GM12878 (cell line): ENCODE measurements at regions not wholly inside any gene's neighbourhood (a gene's known extent, or its start where the extent isn't known, plus 50 kb on each side); places are given as distances from the start of the nearest gene placed in this dataset.

Experiments
- ATAC-seq: fragments of 200-7000 bp; cut with Tn5 transposase; 3 replicates; pipeline ENCODE4 v1.9.1; 2020; ENCODE audit warnings: mild to moderate bottlenecking, moderate library complexity
- BruUV-seq: library from RNA; stranded (reverse); fragments of 400-500 nt; replicated peaks from 2 replicates; lab custom pipeline; 2021; lab: Mats Ljungman, UMichigan
- CTCF ChIA-PET: fragments of 300-600 bp; sonication (Branson Sonifier 250); formaldehyde crosslinking; extraction: SDS; loops from one replicate; lab custom pipeline; 2021; ENCODE audit warnings: inconsistent platforms; lab: Yijun Ruan, JAX
- POLR2A ChIA-PET: fragments of 350-600 bp; formaldehyde crosslinking; extraction: SDS; loops from one replicate; lab custom pipeline; 2021; ENCODE audit warnings: inconsistent platforms; lab: Charles Lee
- RAD21 ChIA-PET: fragments of 300-600 bp; sonication (Branson Sonifier 250); formaldehyde crosslinking; loops from one replicate; lab custom pipeline; 2023; ENCODE audit warnings: antibody characterized with exemption; ENCODE audit not compliant: unreplicated experiment; lab: Charles Lee
- SMC1A ChIA-PET: fragments of 300-600 bp; sonication (Branson Sonifier 250); formaldehyde crosslinking; loops from one replicate; lab custom pipeline; 2023; ENCODE audit not compliant: unreplicated experiment, uncharacterized antibody; lab: Charles Lee
- DNase-seq: peaks from one replicate; pipeline ENCODE4 v3.0.0-alpha.2; 2011; ENCODE audit warnings: low read depth, low spot score
- FAIRE-seq: peaks from 3 replicates; lab custom pipeline; 2011; peaks lifted over from hg19 to GRCh38; lab: Jason Lieb, UNC
- H2AFZ ChIP-seq: 2 replicates; pipeline ENCODE4 v1.6.0; 2011; ENCODE audit warnings: low read depth, low read length, control low read depth; ENCODE audit not compliant: control insufficient read depth
- H3K27ac ChIP-seq: 2 replicates; pipeline ENCODE4 v1.5.1; 2011; ENCODE audit warnings: control low read depth; ENCODE audit not compliant: control insufficient read depth, insufficient read depth
- H3K27me3 ChIP-seq, 2 experiments: replicated peaks in 1 of 2; 2 replicates each; pipeline versions ENCODE4 v1.6.0 to v1.6.1; 2011; ENCODE audit warnings: low read length in 1 of 2; ENCODE audit not compliant: control insufficient read depth in 2 of 2, insufficient read depth in 2 of 2
- H3K36me3 ChIP-seq, 2 experiments: 2 replicates each; pipeline ENCODE4 v1.5.1; 2011; ENCODE audit warnings: low read length in 1 of 2; ENCODE audit not compliant: control insufficient read depth in 2 of 2, insufficient read depth in 2 of 2
- H3K4me1 ChIP-seq: 2 replicates; pipeline ENCODE4 v1.6.1; 2011; ENCODE audit warnings: mild to moderate bottlenecking, low read length, moderate library complexity, mixed read lengths; ENCODE audit not compliant: control insufficient read depth, insufficient read depth
- H3K4me2 ChIP-seq: 2 replicates; pipeline ENCODE4 v1.6.0; 2011; ENCODE audit warnings: control low read depth; ENCODE audit not compliant: control insufficient read depth, insufficient read depth
- H3K4me3 ChIP-seq: fragments of 200-600 bp; sonication (generic); 2 replicates; pipeline ENCODE4 v1.5.1; 2016
- H3K79me2 ChIP-seq: 2 replicates; pipeline ENCODE4 v1.6.0; 2011; ENCODE audit warnings: low read length; ENCODE audit not compliant: control insufficient read depth, insufficient read depth
- H3K9ac ChIP-seq: 2 replicates; pipeline ENCODE4 v1.8.0; 2011; ENCODE audit warnings: low read length, control low read depth, mixed read lengths; ENCODE audit not compliant: control insufficient read depth, insufficient read depth
- H3K9me3 ChIP-seq: replicated peaks from 3 replicates; pipeline ENCODE4 v1.5.1; 2011; ENCODE audit warnings: mild to moderate bottlenecking, low read length; ENCODE audit not compliant: control insufficient read depth, insufficient read depth
- H4K20me1 ChIP-seq: 2 replicates; pipeline ENCODE4 v1.6.0; 2011; ENCODE audit not compliant: control insufficient read depth, insufficient read depth
- CBX5 ChIP-seq: sonication (generic); IDR thresholded peaks from 2 replicates; pipeline ENCODE4 v1.6.1; 2016; ENCODE audit warnings: low read depth, moderate library complexity, mild to moderate bottlenecking, inconsistent platforms
- E2F8 ChIP-seq: fragments of 450-650 bp; IDR thresholded peaks from 2 replicates; pipeline ENCODE4 v1.6.1; 2018; ENCODE audit warnings: mild to moderate bottlenecking, low read depth, moderate library complexity; ENCODE audit not compliant: partially characterized antibody
- E4F1 ChIP-seq: fragments of 450-650 bp; IDR thresholded peaks from 2 replicates; pipeline ENCODE4 v1.6.1; 2018; ENCODE audit warnings: borderline replicate concordance, mild to moderate bottlenecking; ENCODE audit not compliant: partially characterized antibody
- NR2C1 ChIP-seq: fragments of 450-650 bp; IDR thresholded peaks from 2 replicates; pipeline ENCODE4 v1.6.1; 2017; ENCODE audit warnings: antibody characterized with exemption, mild to moderate bottlenecking, moderate library complexity
- PAX5 ChIP-seq: IDR thresholded peaks from 2 replicates; pipeline ENCODE4 v1.6.1; 2011; ENCODE audit warnings: low read depth, low read length, borderline replicate concordance
- POLR2AphosphoS5 ChIP-seq: IDR thresholded peaks from 2 replicates; pipeline ENCODE4 v1.6.1; 2011; ENCODE audit warnings: mild to moderate bottlenecking, low read length, inconsistent platforms
- SIX5 ChIP-seq: IDR thresholded peaks from 2 replicates; pipeline ENCODE4 v1.6.1; 2011; ENCODE audit warnings: mild to moderate bottlenecking, low read depth, low read length, moderate library complexity; ENCODE audit not compliant: severe bottlenecking
- SMAD1 ChIP-seq: fragments of 450-650 bp; IDR thresholded peaks from 2 replicates; pipeline ENCODE4 v1.6.1; 2018; ENCODE audit warnings: mild to moderate bottlenecking, low read depth; ENCODE audit not compliant: partially characterized antibody
- ZBTB40 ChIP-seq: fragments of 450-650 bp; IDR thresholded peaks from 2 replicates; pipeline ENCODE4 v1.6.1; 2016; ENCODE audit warnings: mild to moderate bottlenecking, moderate library complexity, borderline replicate concordance
- ZNF622 ChIP-seq: fragments of 450-650 bp; IDR thresholded peaks from 2 replicates; pipeline ENCODE4 v1.6.1; 2017; ENCODE audit warnings: mild to moderate bottlenecking, inconsistent platforms
- WGBS: methylation state at CpG from one replicate; pipeline ENCODE4 v1.1.6; 2016; ENCODE audit warnings: low lambda C conversion rate; ENCODE audit not compliant: insufficient replicate concordance, insufficient coverage; ENCODE audit errors: missing lambda C conversion rate; 5-methylcytosine and 5-hydroxymethylcytosine counted together
- in situ Hi-C: fragments of 300-500 bp; cut with MboI; formaldehyde crosslinking; loops from 9 replicates; pipeline ENCODE4 v1.14.3; 2018; ENCODE audit warnings: mixed read lengths
- intact Hi-C: fragments of 100-400 bp; cut with micrococcal nuclease; formaldehyde crosslinking; loops from one replicate; pipeline ENCODE4 v1.14.2; 2022; ENCODE audit not compliant: unreplicated experiment

GRCh38 chr3:118714800-118715199, 319.8 kb downstream of the IGSF11 start:
- H3K27ac ChIP-seq, result no peak overlapping the region
- in situ Hi-C loops (no loop called here), intact Hi-C loops (no loop called here)
- ATAC-seq (no peak), DNase-seq (no peak), FAIRE-seq (no peak)
- ChIA-PET SMC1A (interaction anchor here (1.1 kb wide), 1 partner anchor 102 kb away, joined by 3 read pairs; no protein-coding TSS in a partner anchor), POLR2A (no interaction called here), RAD21 (no interaction called here), CTCF (no interaction called here)
- H2AFZ ChIP-seq, result no peak overlapping the region
- no TSS peak for BruUV-seq
- H3K27me3 ChIP-seq, result no peaks in the 10 kb centered on the region
- no peaks in the 10 kb centered on the region for H3K36me3 ChIP-seq
- H3K4me3 ChIP-seq, result no peak overlapping the region
- H3K4me1 ChIP-seq, result no peaks in the 10 kb centered on the region
- no peaks in the 10 kb centered on the region for H4K20me1 ChIP-seq
- 68% methylated on average over 2 of the region's 2 CpGs for WGBS
- no peaks in the 10 kb centered on the region for H3K9me3 ChIP-seq
- TF ChIP-seq NR2C1 (no peak), ZNF622 (no peak), SIX5 (no peak), PAX5 (no peak), SMAD1 (no peak), E2F8 (no peak), POLR2AphosphoS5 (no peak), E4F1 (no peak), ZBTB40 (no peak), CBX5 (no peak)
- no peak overlapping the region for H3K4me2 ChIP-seq
- H3K9ac ChIP-seq, result no peak overlapping the region
- no peaks in the 10 kb centered on the region for H3K79me2 ChIP-seq
